ENCODE measurements at regions not wholly inside any gene's neighbourhood (a gene's known extent, or its start where the extent isn't known, plus 50 kb on each side); places are given as distances from the start of the nearest gene placed in this dataset.
A peak's percentile ranks its signal among the peaks of the same experiment; 100 is the strongest.

DNA sequence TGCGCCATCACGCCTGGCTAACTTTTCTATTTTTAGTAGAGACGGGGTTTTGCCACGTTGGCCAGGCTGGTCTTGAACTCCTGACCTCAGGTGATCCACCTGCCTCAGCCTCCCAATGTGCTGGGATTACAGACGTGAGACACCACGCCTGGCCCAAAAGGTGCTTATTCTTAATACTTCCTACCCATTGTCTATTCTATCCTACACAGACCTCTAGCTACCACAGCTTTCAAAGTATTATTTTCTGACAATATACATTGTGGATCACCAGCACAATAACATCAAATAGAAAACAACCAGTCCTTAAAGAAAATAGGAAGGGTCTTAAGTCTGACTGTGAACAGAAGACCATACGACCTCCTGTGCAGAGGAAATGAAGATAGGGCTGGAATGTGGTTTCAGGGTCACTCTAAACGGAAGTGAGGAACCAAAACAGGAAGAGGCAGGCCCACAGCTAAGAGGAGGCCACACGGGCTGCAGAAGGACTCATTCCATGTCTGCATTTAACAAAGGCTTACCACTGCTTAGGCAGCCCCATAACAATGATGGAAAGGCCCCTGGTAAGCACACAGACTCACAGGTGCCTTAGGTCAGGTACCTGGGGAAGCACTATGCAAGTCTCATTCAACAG is 115.2 kb downstream of the ZFAND4 start:
- no peak for TF ChIP-seq EGR1 (IDR thresholded peaks at IDR 0.05; ENCODE audit: low read depth in 2 of 2)
- TF ChIP-seq, protein P1, sequence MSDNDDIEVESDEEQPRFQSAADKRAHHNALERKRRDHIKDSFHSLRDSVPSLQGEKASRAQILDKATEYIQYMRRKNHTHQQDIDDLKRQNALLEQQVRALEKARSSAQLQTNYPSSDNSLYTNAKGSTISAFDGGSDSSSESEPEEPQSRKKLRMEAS (IDR thresholded peaks at IDR 0.05), result no peak
- no peak for TF ChIP-seq FOXA1 (IDR thresholded peaks at IDR 0.05)
- TF ChIP-seq RXRA (IDR thresholded peaks at IDR 0.05), result no peak
- TF ChIP-seq CTCF (IDR thresholded peaks at IDR 0.05; ENCODE audit: low read depth, low read length, missing input control), result no peak
- peak; percentile 51 to 58 for TF ChIP-seq GABPA (IDR thresholded peaks at IDR 0.05 in 1 of 2, conservative IDR thresholded peaks at IDR 0.05 in 1 of 2)
- TF ChIP-seq RAD21 (IDR thresholded peaks at IDR 0.05), result no peak
- TF ChIP-seq YY1 (IDR thresholded peaks at IDR 0.05), result no peak
- TF ChIP-seq, protein P2, sequence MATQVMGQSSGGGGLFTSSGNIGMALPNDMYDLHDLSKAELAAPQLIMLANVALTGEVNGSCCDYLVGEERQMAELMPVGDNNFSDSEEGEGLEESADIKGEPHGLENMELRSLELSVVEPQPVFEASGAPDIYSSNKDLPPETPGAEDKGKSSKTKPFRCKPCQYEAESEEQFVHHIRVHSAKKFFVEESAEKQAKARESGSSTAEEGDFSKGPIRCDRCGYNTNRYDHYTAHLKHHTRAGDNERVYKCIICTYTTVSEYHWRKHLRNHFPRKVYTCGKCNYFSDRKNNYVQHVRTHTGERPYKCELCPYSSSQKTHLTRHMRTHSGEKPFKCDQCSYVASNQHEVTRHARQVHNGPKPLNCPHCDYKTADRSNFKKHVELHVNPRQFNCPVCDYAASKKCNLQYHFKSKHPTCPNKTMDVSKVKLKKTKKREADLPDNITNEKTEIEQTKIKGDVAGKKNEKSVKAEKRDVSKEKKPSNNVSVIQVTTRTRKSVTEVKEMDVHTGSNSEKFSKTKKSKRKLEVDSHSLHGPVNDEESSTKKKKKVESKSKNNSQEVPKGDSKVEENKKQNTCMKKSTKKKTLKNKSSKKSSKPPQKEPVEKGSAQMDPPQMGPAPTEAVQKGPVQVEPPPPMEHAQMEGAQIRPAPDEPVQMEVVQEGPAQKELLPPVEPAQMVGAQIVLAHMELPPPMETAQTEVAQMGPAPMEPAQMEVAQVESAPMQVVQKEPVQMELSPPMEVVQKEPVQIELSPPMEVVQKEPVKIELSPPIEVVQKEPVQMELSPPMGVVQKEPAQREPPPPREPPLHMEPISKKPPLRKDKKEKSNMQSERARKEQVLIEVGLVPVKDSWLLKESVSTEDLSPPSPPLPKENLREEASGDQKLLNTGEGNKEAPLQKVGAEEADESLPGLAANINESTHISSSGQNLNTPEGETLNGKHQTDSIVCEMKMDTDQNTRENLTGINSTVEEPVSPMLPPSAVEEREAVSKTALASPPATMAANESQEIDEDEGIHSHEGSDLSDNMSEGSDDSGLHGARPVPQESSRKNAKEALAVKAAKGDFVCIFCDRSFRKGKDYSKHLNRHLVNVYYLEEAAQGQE (IDR thresholded peaks at IDR 0.05), result no peak
- TF ChIP-seq TAF1 (conservative IDR thresholded peaks at IDR 0.05), result no peak

Measured in liver (tissue), 3 donors.